H1 (cell line): ENCODE measurements at regions not wholly inside any gene's neighbourhood (a gene's known extent, or its start where the extent isn't known, plus 50 kb on each side); places are given as distances from the start of the nearest gene placed in this dataset.

Source experiments
- CTCF ChIA-PET: fragments of 300-600 bp; sonication (Branson Sonifier 250); formaldehyde crosslinking; loops from one replicate; lab custom pipeline; 2021; ENCODE audit not compliant: partially characterized antibody; lab: Charles Lee
- POLR2A ChIA-PET: fragments of 300-600 bp; sonication (Branson Sonifier 250); formaldehyde crosslinking; loops from one replicate; lab custom pipeline; 2021; ENCODE audit warnings: inconsistent platforms; ENCODE audit not compliant: partially characterized antibody; lab: Charles Lee
- DNase-seq, 2 experiments: peaks; one replicate each; pipeline versions ENCODE4 v3.0.0 to v3.0.0-alpha.2; 2010 to 2022; ENCODE audit warnings: low spot score in 2 of 2, low read depth in 1 of 2, mixed read lengths in 1 of 2
- FAIRE-seq: peaks from 2 replicates; lab custom pipeline; 2011; peaks lifted over from hg19 to GRCh38; lab: Jason Lieb, UNC
- H2AFZ ChIP-seq: 2 replicates; pipeline ENCODE4 v1.8.1; 2012; ENCODE audit warnings: low read length, inconsistent platforms
- H2AK5ac ChIP-seq: 2 replicates; pipeline ENCODE4 v1.6.1; 2013; ENCODE audit warnings: low read depth, low read length
- H2BK120ac ChIP-seq: replicated peaks from 2 replicates; pipeline ENCODE3; 2013; ENCODE audit warnings: low read depth, low read length, inconsistent platforms
- H2BK12ac ChIP-seq: 2 replicates; pipeline ENCODE4 v1.6.1; 2013; ENCODE audit warnings: low read depth, low read length
- H2BK15ac ChIP-seq: 2 replicates; pipeline ENCODE4 v1.6.1; 2013; ENCODE audit warnings: low read length
- H2BK20ac ChIP-seq: 2 replicates; pipeline ENCODE4 v1.6.1; 2013; ENCODE audit warnings: low read length
- H2BK5ac ChIP-seq: 2 replicates; pipeline ENCODE4 v1.6.1; 2013; ENCODE audit warnings: low read depth, low read length
- H3K14ac ChIP-seq: 2 replicates; pipeline ENCODE4 v1.6.1; 2013; ENCODE audit warnings: inconsistent platforms; ENCODE audit not compliant: insufficient read length
- H3K18ac ChIP-seq: 2 replicates; pipeline ENCODE4 v1.6.1; 2013; ENCODE audit warnings: low read length; ENCODE audit errors: extremely low read depth
- H3K23ac ChIP-seq: 2 replicates; pipeline ENCODE4 v1.6.1; 2013; ENCODE audit warnings: inconsistent platforms; ENCODE audit not compliant: insufficient read length
- H3K23me2 ChIP-seq: 2 replicates; pipeline ENCODE4 v1.6.1; 2013; ENCODE audit warnings: low read depth, low read length
- H3K27ac ChIP-seq: 2 replicates; pipeline ENCODE4 v1.6.1; 2011; ENCODE audit warnings: low read depth, low read length, inconsistent platforms
- H3K27me3 ChIP-seq, 4 experiments: replicated peaks in 1 of 4; 1 replicate in 1 of 4; 2 replicates in 3 of 4; pipeline versions ENCODE4 v1.6.1 to v1.8.1; 2011 to 2013; ENCODE audit warnings: low read length in 3 of 4, mild to moderate bottlenecking in 3 of 4, inconsistent platforms in 2 of 4, mixed read lengths in 2 of 4, moderate library complexity in 1 of 4; ENCODE audit not compliant: control insufficient read depth in 3 of 4, insufficient read depth in 3 of 4; ENCODE audit errors: extremely low read depth in 1 of 4
- H3K36me3 ChIP-seq, 4 experiments: 2 replicates each; pipeline versions ENCODE4 v1.6.1 to v1.8.1; 2011 to 2013; ENCODE audit warnings: mild to moderate bottlenecking in 4 of 4, low read length in 3 of 4, moderate library complexity in 2 of 4, control low read depth in 1 of 4, inconsistent platforms in 1 of 4; ENCODE audit not compliant: insufficient read depth in 4 of 4, control insufficient read depth in 2 of 4
- H3K4ac ChIP-seq: replicated peaks from 2 replicates; pipeline ENCODE3; 2013; ENCODE audit warnings: low read length, low read depth, mixed read lengths, inconsistent platforms; ENCODE audit not compliant: insufficient read length
- H3K4me1 ChIP-seq, 4 experiments: replicated peaks in 1 of 4; 1 replicate in 1 of 4; 2 replicates in 3 of 4; pipeline versions ENCODE4 v1.6.1 to v1.8.1; 2011 to 2013; ENCODE audit warnings: low read length in 3 of 4, inconsistent platforms in 2 of 4, mixed read lengths in 1 of 4; ENCODE audit not compliant: insufficient read depth in 4 of 4, control insufficient read depth in 3 of 4
- H3K4me2 ChIP-seq, 2 experiments: 2 replicates each; pipeline versions ENCODE4 v1.6.1 to v1.8.1; 2011 to 2013; ENCODE audit warnings: low read depth in 2 of 2, low read length in 2 of 2, control low read depth in 1 of 2, inconsistent platforms in 1 of 2, mild to moderate bottlenecking in 1 of 2; ENCODE audit not compliant: insufficient read depth in 1 of 2
- H3K4me3 ChIP-seq, 4 experiments: fragments of 200-600, 300-600 bp in 1 of 4; sonication (generic), shearing (Covaris generic), sonication (Bioruptor Twin) in 1 of 4; 2 replicates each; pipeline versions ENCODE4 v1.5.1 to v1.8.1; 2011 to 2016; ENCODE audit warnings: low read length in 4 of 4, low read depth in 3 of 4, control low read depth in 2 of 4, inconsistent platforms in 2 of 4, mild to moderate bottlenecking in 2 of 4, mixed read lengths in 1 of 4, moderate library complexity in 1 of 4; ENCODE audit not compliant: insufficient read depth in 2 of 4; ENCODE audit errors: extremely low read depth in 1 of 4
- H3K56ac ChIP-seq: replicated peaks from 2 replicates; pipeline ENCODE3; 2013; ENCODE audit warnings: low read depth, mild to moderate bottlenecking, mixed read lengths, low read length, inconsistent platforms; ENCODE audit not compliant: insufficient read length
- H3K79me1 ChIP-seq: 2 replicates; pipeline ENCODE4 v1.6.1; 2013; ENCODE audit warnings: low read depth, low read length, control low read depth
- H3K79me2 ChIP-seq, 2 experiments: 2 replicates each; pipeline versions ENCODE4 v1.6.1 to v1.8.1; 2012 to 2013; ENCODE audit warnings: low read length in 2 of 2, mild to moderate bottlenecking in 2 of 2, inconsistent platforms in 1 of 2; ENCODE audit not compliant: insufficient read depth in 2 of 2, control insufficient read depth in 1 of 2
- H3K9ac ChIP-seq, 4 experiments: replicated peaks in 1 of 4; 1 replicate in 1 of 4; 2 replicates in 3 of 4; pipeline versions ENCODE4 v1.6.1 to v1.8.1; 2011 to 2013; ENCODE audit warnings: low read depth in 3 of 4, low read length in 3 of 4, control low read depth in 2 of 4, mild to moderate bottlenecking in 2 of 4, moderate library complexity in 2 of 4, inconsistent platforms in 1 of 4; ENCODE audit errors: extremely low read depth in 1 of 4
- H3K9me3 ChIP-seq, 2 experiments: 2 replicates each; pipeline versions ENCODE4 v1.6.1 to v1.8.1; 2012 to 2013; ENCODE audit warnings: mild to moderate bottlenecking in 2 of 2, moderate library complexity in 2 of 2, control low read depth in 1 of 2, inconsistent platforms in 1 of 2, low read depth in 1 of 2, low read length in 1 of 2, mixed read lengths in 1 of 2; ENCODE audit not compliant: insufficient read depth in 2 of 2
- H4K20me1 ChIP-seq, 2 experiments: replicated peaks in 1 of 2; 2 replicates each; pipeline versions ENCODE3 to v1.8.1; 2011 to 2013; ENCODE audit warnings: inconsistent platforms in 2 of 2, low read length in 2 of 2, mild to moderate bottlenecking in 1 of 2; ENCODE audit not compliant: insufficient read depth in 2 of 2, control insufficient read depth in 1 of 2
- H4K5ac ChIP-seq: 2 replicates; pipeline ENCODE4 v1.6.1; 2013; ENCODE audit warnings: low read length, low read depth, mixed read lengths, inconsistent platforms; ENCODE audit not compliant: insufficient read length
- H4K8ac ChIP-seq: 2 replicates; pipeline ENCODE4 v1.8.0; 2013; ENCODE audit warnings: mild to moderate bottlenecking, moderate library complexity, low read length, inconsistent platforms; ENCODE audit not compliant: insufficient read depth; ENCODE audit errors: extremely low read depth
- H4K91ac ChIP-seq: replicated peaks from 2 replicates; pipeline ENCODE3; 2013; ENCODE audit warnings: low read length, mixed read lengths, inconsistent platforms; ENCODE audit not compliant: insufficient read length
- BCL11A ChIP-seq, 2 experiments: IDR thresholded peaks; one replicate each; pipeline ENCODE4 v1.6.1; 2011; ENCODE audit warnings: low read depth in 2 of 2, low read length in 2 of 2, mild to moderate bottlenecking in 2 of 2
- CBX8 ChIP-seq: fragments of 300-800, 300-1000 bp; sonication (generic); IDR thresholded peaks from 2 replicates; pipeline ENCODE4 v1.7.1; 2016; ENCODE audit warnings: low read depth, low read length, borderline replicate concordance
- EGR1 ChIP-seq: IDR thresholded peaks from 2 replicates; pipeline ENCODE4 v1.6.1; 2011; ENCODE audit warnings: low read depth, low read length, borderline replicate concordance
- KDM1A ChIP-seq: fragments of 200-600, 300-600 bp; sonication (generic); IDR thresholded peaks from 2 replicates; pipeline ENCODE4 v1.7.1; 2016; ENCODE audit warnings: mild to moderate bottlenecking, low read length, borderline replicate concordance
- KDM4A ChIP-seq: IDR thresholded peaks from one replicate; pipeline ENCODE4 v1.7.1; 2012; ENCODE audit warnings: low read depth, mild to moderate bottlenecking, moderate library complexity, low read length, inconsistent platforms; ENCODE audit not compliant: severe bottlenecking
- POLR2A ChIP-seq, 2 experiments: IDR thresholded peaks; 1 replicate in 1 of 2; 2 replicates in 1 of 2; pipeline ENCODE4 v1.6.1; 2011; ENCODE audit warnings: low read depth in 2 of 2, low read length in 2 of 2, mild to moderate bottlenecking in 2 of 2; ENCODE audit errors: control extremely low read depth in 1 of 2
- RFX5 ChIP-seq: IDR thresholded peaks from 2 replicates; pipeline ENCODE4 v1.6.1; 2011; ENCODE audit warnings: low read depth, low read length, improper control_type of control experiment, borderline replicate concordance
- RXRA ChIP-seq: IDR thresholded peaks from 2 replicates; pipeline ENCODE4 v1.6.1; 2011; ENCODE audit warnings: low read depth, mild to moderate bottlenecking, low read length, moderate library complexity; ENCODE audit not compliant: insufficient read depth
- SIN3A ChIP-seq, 2 experiments: IDR thresholded peaks in 1 of 2; conservative IDR thresholded peaks in 1 of 2; 2 replicates each; pipeline ENCODE4 v1.6.1; 2011 to 2012; ENCODE audit warnings: low read length in 2 of 2, improper control_type of control experiment in 1 of 2, low read depth in 1 of 2, mild to moderate bottlenecking in 1 of 2
- SIRT6 ChIP-seq: IDR thresholded peaks from one replicate; pipeline ENCODE4 v1.7.1; 2012; ENCODE audit warnings: low read length, inconsistent platforms
- SP1 ChIP-seq: IDR thresholded peaks from 2 replicates; pipeline ENCODE4 v1.6.1; 2011; ENCODE audit warnings: low read depth, low read length
- TAF7 ChIP-seq: optimal IDR thresholded peaks from 2 replicates; pipeline ENCODE3; 2011; ENCODE audit warnings: low read depth, mild to moderate bottlenecking, inconsistent platforms, low read length, moderate library complexity, borderline replicate concordance
- ZNF274 ChIP-seq: IDR thresholded peaks from 2 replicates; pipeline ENCODE4 v1.7.0; 2012; ENCODE audit warnings: low read length, borderline replicate concordance; ENCODE audit errors: extremely low read depth
- WGBS, 2 experiments: shearing (Covaris generic) in 1 of 2; methylation state at CpG; one replicate each; pipeline versions ENCODE4 v1.1.6 to v1.1.7; 2013 to 2015; ENCODE audit warnings: low lambda C conversion rate in 2 of 2, mixed read lengths in 2 of 2, inconsistent platforms in 1 of 2, low coverage in 1 of 2, missing lambda C conversion rate in 1 of 2; ENCODE audit not compliant: insufficient replicate concordance in 2 of 2, insufficient coverage in 1 of 2, insufficient read length in 1 of 2; ENCODE audit errors: extremely low coverage in 1 of 2, missing lambda C conversion rate in 1 of 2; 5-methylcytosine and 5-hydroxymethylcytosine counted together
- TF ChIP-seq, protein P1 (sequence below): IDR thresholded peaks from 2 replicates; pipeline ENCODE4 v1.6.1; 2011; ENCODE audit warnings: low read depth, mild to moderate bottlenecking, low read length; ENCODE audit not compliant: insufficient read depth

- no peak overlapping the region for H2BK20ac ChIP-seq
- no peak overlapping the region for H2BK5ac ChIP-seq
- no peaks in the 10 kb centered on the region for H3K79me2 ChIP-seq
- ChIA-PET POLR2A (interaction anchor here (0.6 kb wide), 1 partner anchor 168 kb away, joined by 3 read pairs; no protein-coding TSS in a partner anchor), CTCF (no interaction called here)
- no peak overlapping the region for H3K23ac ChIP-seq
- H3K4ac ChIP-seq = no peak overlapping the region
- H2BK12ac ChIP-seq = no peak overlapping the region
- no peaks in the 10 kb centered on the region for H3K79me1 ChIP-seq
- H4K8ac ChIP-seq = no peak overlapping the region
- no peaks in the 10 kb centered on the region for H3K23me2 ChIP-seq
- H4K5ac ChIP-seq = no peak overlapping the region
- no peaks in the 10 kb centered on the region for H3K27me3 ChIP-seq
- no peak overlapping the region for H3K18ac ChIP-seq
- 100% methylated on average over 1 of the region's 1 CpG; no CpG with 5 or more reads in 1 of the 2 experiments for WGBS, 2 experiments
- no peak overlapping the region for H2BK120ac ChIP-seq
- H3K4me1 ChIP-seq = peaks cover 0 to 4% (median 0%) of the 10 kb centered on the region in 4 experiments; a peak in 1 of 7 replicates
- TF ChIP-seq, protein P1, sequence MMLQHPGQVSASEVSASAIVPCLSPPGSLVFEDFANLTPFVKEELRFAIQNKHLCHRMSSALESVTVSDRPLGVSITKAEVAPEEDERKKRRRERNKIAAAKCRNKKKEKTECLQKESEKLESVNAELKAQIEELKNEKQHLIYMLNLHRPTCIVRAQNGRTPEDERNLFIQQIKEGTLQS = no peak
- TF ChIP-seq KDM1A (no peak), TAF7 (no peak), ZNF274 (no peak), RXRA (no peak), SP1 (no peak), SIN3A (conservative IDR thresholded peaks at IDR 0.05 in 1 of 2, IDR thresholded peaks at IDR 0.05 in 1 of 2; ENCODE audit: low read depth in 1 of 2, low read length in 2 of 2) (no peak), KDM4A (no peak), RFX5 (no peak), POLR2A (IDR thresholded peaks at IDR 0.05; ENCODE audit: control extremely low read depth in 1 of 2, low read depth in 2 of 2, low read length in 2 of 2) (no peak), CBX8 (no peak), SIRT6 (no peak), EGR1 (no peak), BCL11A (IDR thresholded peaks at IDR 0.05; ENCODE audit: low read depth in 2 of 2, low read length in 2 of 2) (no peak)
- no peaks in the 10 kb centered on the region for H3K36me3 ChIP-seq
- no peak overlapping the region for H3K4me3 ChIP-seq
- FAIRE-seq (no peak), DNase-seq (no peak)
- H3K56ac ChIP-seq = no peak overlapping the region
- H2BK15ac ChIP-seq = no peak overlapping the region
- no peaks in the 10 kb centered on the region for H4K20me1 ChIP-seq
- H2AK5ac ChIP-seq = no peak overlapping the region
- no peak overlapping the region for H2AFZ ChIP-seq
- H4K91ac ChIP-seq = no peak overlapping the region
- H3K4me2 ChIP-seq = no peak overlapping the region
- H3K14ac ChIP-seq = no peak overlapping the region
- H3K9ac ChIP-seq = no peak overlapping the region
- H3K9me3 ChIP-seq = peaks cover 0 to 3% of the 10 kb centered on the region in 2 experiments; a peak in 2 of 4 replicates
- H3K27ac ChIP-seq = no peak overlapping the region
Observed at GRCh38 chrX:40284852-40285251, 187.1 kb upstream of the BCOR start.
